Right lobe of liver (tissue), 6 donors: ENCODE measurements at regions not wholly inside any gene's neighbourhood (a gene's known extent, or its start where the extent isn't known, plus 50 kb on each side); places are given as distances from the start of the nearest gene placed in this dataset.
A peak's percentile ranks its signal among the peaks of the same experiment; 100 is the strongest.

ENCODE experiments used
- ATAC-seq, 4 donors: fragments of 200-7000 bp; cut with Tn5 transposase; one replicate each; pipeline ENCODE4 v1.9.1; 2020; ENCODE audit warnings: mild to moderate bottlenecking in 4 of 4, moderate library complexity in 4 of 4
- DNase-seq, 3 donors: peaks; one replicate each; pipeline ENCODE4 v3.0.0-alpha.2; 2020
- H3K27ac ChIP-seq, 3 donors: fragments of 200-600 bp; one replicate each; pipeline ENCODE4 v1.8.0; 2022
- H3K27me3 ChIP-seq, 2 donors: fragments of 200-600 bp; one replicate each; pipeline ENCODE4 v1.8.0; 2022
- H3K36me3 ChIP-seq, 4 donors: fragments of 200-600 bp; sonication (generic) in 1 of 4; one replicate each; pipeline versions ENCODE4 v1.5.1 to v1.8.0; 2017 to 2022; ENCODE audit warnings: control low read depth in 1 of 4
- H3K4me1 ChIP-seq, 4 donors: fragments of 200-600 bp; sonication (generic) in 1 of 4; one replicate each; pipeline versions ENCODE4 v1.5.1 to v1.8.0; 2017 to 2022; ENCODE audit warnings: control low read depth in 1 of 4
- H3K4me3 ChIP-seq, 3 donors: fragments of 200-600 bp; one replicate each; pipeline ENCODE4 v1.8.0; 2022
- H3K9me3 ChIP-seq, 4 donors: fragments of 200-600 bp; sonication (generic) in 1 of 4; one replicate each; pipeline versions ENCODE4 v1.5.1 to v1.8.0; 2017 to 2022; ENCODE audit warnings: control low read depth in 1 of 4
- POLR2A ChIP-seq: fragments of 450-650 bp; IDR thresholded peaks from one replicate; pipeline ENCODE4 v1.6.1; 2017; ENCODE audit warnings: antibody characterized with exemption, mild to moderate bottlenecking
- WGBS: methylation state at CpG from one replicate; pipeline ENCODE4 v1.1.6; 2018; ENCODE audit warnings: low coverage, low lambda C conversion rate; ENCODE audit not compliant: insufficient coverage; ENCODE audit errors: missing lambda C conversion rate; 5-methylcytosine and 5-hydroxymethylcytosine counted together
- intact Hi-C, 2 donors: fragments of 100-400 bp; cut with DNase I; formaldehyde crosslinking; loops; one replicate each; pipeline versions ENCODE4 v1.11.2 to v1.14.1; 2022
- TF ChIP-seq, protein P1 (sequence below), 4 donors: fragments of 200-600 bp in 3 of 4; fragments of 450-650 bp in 1 of 4; IDR thresholded peaks; one replicate each; pipeline versions ENCODE4 v1.5.1 to v1.8.0; 2016 to 2022; ENCODE audit warnings: antibody characterized with exemption in 4 of 4, mild to moderate bottlenecking in 2 of 4
- donor health status: DM: no; HTN: yes; CAD: no.
- donor health status: DM: no; HTN: no; CAD: no.
- donor health status: DM: no; HTN: no; CAD: no.
- donor health status: DM: no; HTN: yes; CAD: no.
- donor health status: DM: no; HTN: yes; CAD: no.

DNA sequence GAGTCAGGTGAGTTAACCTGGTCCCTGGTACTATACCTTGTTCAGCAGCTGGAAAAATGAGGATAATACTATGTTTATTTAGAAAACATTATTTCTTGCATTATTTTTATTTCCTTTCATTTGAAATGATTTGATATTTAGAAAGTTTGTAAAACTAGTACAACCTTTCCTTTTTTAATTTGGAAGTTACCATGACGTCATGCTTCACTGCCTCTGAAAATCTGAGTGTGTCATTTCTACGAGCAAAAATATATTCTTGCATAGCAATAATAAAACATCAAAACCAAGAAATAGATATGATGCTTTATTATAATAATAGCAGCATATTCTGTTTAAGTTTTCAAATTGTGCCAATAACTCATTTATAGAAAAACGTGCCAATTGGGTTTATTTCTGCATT is 1445.0 kb upstream of the RAG2 start:
- ATAC-seq (no peak), DNase-seq (no peak)
- Histone ChIP-seq H3K27me3 (no peaks in the 10 kb centered on the region), H3K27ac (no peak overlapping the region), H3K4me1 (no peaks in the 10 kb centered on the region), H3K4me3 (no peak overlapping the region), H3K36me3 (no peaks in the 10 kb centered on the region), H3K9me3 (no peaks in the 10 kb centered on the region)
- WGBS, result 49% methylated on average over 3 of the region's 3 CpGs
- TF ChIP-seq POLR2A, result no peak
- TF ChIP-seq, protein P1, sequence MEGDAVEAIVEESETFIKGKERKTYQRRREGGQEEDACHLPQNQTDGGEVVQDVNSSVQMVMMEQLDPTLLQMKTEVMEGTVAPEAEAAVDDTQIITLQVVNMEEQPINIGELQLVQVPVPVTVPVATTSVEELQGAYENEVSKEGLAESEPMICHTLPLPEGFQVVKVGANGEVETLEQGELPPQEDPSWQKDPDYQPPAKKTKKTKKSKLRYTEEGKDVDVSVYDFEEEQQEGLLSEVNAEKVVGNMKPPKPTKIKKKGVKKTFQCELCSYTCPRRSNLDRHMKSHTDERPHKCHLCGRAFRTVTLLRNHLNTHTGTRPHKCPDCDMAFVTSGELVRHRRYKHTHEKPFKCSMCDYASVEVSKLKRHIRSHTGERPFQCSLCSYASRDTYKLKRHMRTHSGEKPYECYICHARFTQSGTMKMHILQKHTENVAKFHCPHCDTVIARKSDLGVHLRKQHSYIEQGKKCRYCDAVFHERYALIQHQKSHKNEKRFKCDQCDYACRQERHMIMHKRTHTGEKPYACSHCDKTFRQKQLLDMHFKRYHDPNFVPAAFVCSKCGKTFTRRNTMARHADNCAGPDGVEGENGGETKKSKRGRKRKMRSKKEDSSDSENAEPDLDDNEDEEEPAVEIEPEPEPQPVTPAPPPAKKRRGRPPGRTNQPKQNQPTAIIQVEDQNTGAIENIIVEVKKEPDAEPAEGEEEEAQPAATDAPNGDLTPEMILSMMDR (IDR thresholded peaks at IDR 0.05), result no peak
- intact Hi-C loops, result no loop called here

- DNase-seq (no peak), ATAC-seq (no peak)
- TF ChIP-seq, protein P1 (IDR thresholded peaks at IDR 0.05), result no peak
- TF ChIP-seq POLR2A, result no peak
- Histone ChIP-seq H3K4me3 (no peak overlapping the region), H3K9me3 (no peaks in the 10 kb centered on the region), H3K36me3 (no peaks in the 10 kb centered on the region), H3K27ac (no peak overlapping the region), H3K27me3 (no peaks in the 10 kb centered on the region), H3K4me1 (no peaks in the 10 kb centered on the region)
- WGBS, result 42% methylated on average over 2 of the region's 2 CpGs
- intact Hi-C loops, result no loop called here
Measured at GRCh38 chr11:38038777-38039176, 1440.7 kb upstream of the RAG2 start.

- Histone ChIP-seq H3K4me3 (no peak overlapping the region), H3K27ac (no peak overlapping the region), H3K27me3 (no peaks in the 10 kb centered on the region), H3K9me3 (no peaks in the 10 kb centered on the region), H3K4me1 (no peaks in the 10 kb centered on the region), H3K36me3 (no peaks in the 10 kb centered on the region)
- WGBS, result 55% methylated on average over 4 of the region's 5 CpGs
- no peak for DNase-seq
- intact Hi-C loops, result no loop called here
- ATAC-seq, result peak in 2 of 4 donors; percentile 19 to 24
- TF ChIP-seq POLR2A, result no peak
- TF ChIP-seq, protein P1 (IDR thresholded peaks at IDR 0.05), result no peak
Measured at GRCh38 chr11:38019072-38019775, 1421.2 kb upstream of the RAG2 start.

GRCh38 chr11:38014405-38014804 is 1416.4 kb upstream of the RAG2 start:
- TF ChIP-seq POLR2A, result no peak
- TF ChIP-seq, protein P1 (IDR thresholded peaks at IDR 0.05), result no peak
- intact Hi-C loops, result no loop called here
- no peak overlapping the region for H3K27ac ChIP-seq
- H3K4me1 ChIP-seq, result no peaks in the 10 kb centered on the region
- H3K36me3 ChIP-seq, result no peaks in the 10 kb centered on the region
- no peaks in the 10 kb centered on the region for H3K9me3 ChIP-seq
- no peak overlapping the region for H3K4me3 ChIP-seq
- ATAC-seq (no peak), DNase-seq (no peak)
- H3K27me3 ChIP-seq, result no peaks in the 10 kb centered on the region
- 50% methylated on average over 1 of the region's 1 CpG for WGBS
